KMS-11 (cell line): ENCODE measurements at regions not wholly inside any gene's neighbourhood (a gene's known extent, or its start where the extent isn't known, plus 50 kb on each side); places are given as distances from the start of the nearest gene placed in this dataset.

Experiments used
- H2AFZ ChIP-seq: fragments of 200-600 bp; sonication (generic); 2 replicates; pipeline ENCODE4 v1.6.1; 2016; ENCODE audit warnings: antibody characterized with exemption, mixed run types, low read depth
- H3K27ac ChIP-seq: fragments of 200-600 bp; sonication (generic); 2 replicates; pipeline ENCODE4 v1.6.1; 2016; ENCODE audit warnings: mild to moderate bottlenecking, mixed run types
- H3K27me3 ChIP-seq: fragments of 200-600 bp; sonication (generic); 2 replicates; pipeline ENCODE4 v1.6.1; 2017; ENCODE audit warnings: mild to moderate bottlenecking, low read depth, mixed run types, moderate library complexity; ENCODE audit not compliant: insufficient read depth
- H3K36me3 ChIP-seq: fragments of 200-600 bp; sonication (generic); 2 replicates; pipeline ENCODE4 v1.6.1; 2017; ENCODE audit warnings: mild to moderate bottlenecking, mixed run types; ENCODE audit not compliant: insufficient read depth
- H3K4me1 ChIP-seq: fragments of 200-600 bp; sonication (generic); 2 replicates; pipeline ENCODE4 v1.6.1; 2016; ENCODE audit warnings: mild to moderate bottlenecking, low read depth, mixed run types; ENCODE audit not compliant: poor library complexity, severe bottlenecking
- H3K4me2 ChIP-seq: fragments of 200-600 bp; sonication (generic); 2 replicates; pipeline ENCODE4 v1.7.0; 2016; ENCODE audit warnings: mild to moderate bottlenecking, mixed run types
- H3K4me3 ChIP-seq: fragments of 200-600 bp; sonication (generic); IDR thresholded peaks from 2 replicates; pipeline ENCODE4 v1.6.1; 2017; ENCODE audit warnings: low read depth, low read length, mixed read lengths; ENCODE audit not compliant: insufficient read depth
- H3K79me2 ChIP-seq: fragments of 200-600 bp; sonication (generic); 2 replicates; pipeline ENCODE4 v1.6.1; 2016; ENCODE audit warnings: low read depth, mixed run types; ENCODE audit not compliant: insufficient read depth
- H3K9ac ChIP-seq: fragments of 200-600 bp; sonication (generic); 2 replicates; pipeline ENCODE4 v1.6.1; 2016; ENCODE audit warnings: mild to moderate bottlenecking, mixed run types
- H4K20me1 ChIP-seq: fragments of 200-600 bp; sonication (generic); 2 replicates; pipeline ENCODE4 v1.6.1; 2016; ENCODE audit warnings: mild to moderate bottlenecking, mixed run types; ENCODE audit not compliant: insufficient read depth
- CTCF ChIP-seq: fragments of 200-600 bp; sonication (generic); conservative IDR thresholded peaks from 2 replicates; pipeline ENCODE4 v1.6.1; 2017; ENCODE audit warnings: low read depth, mild to moderate bottlenecking, antibody characterized with exemption, low read length, moderate library complexity, mixed read lengths

GRCh38 chrX:155761185-155761584 lies 120.0 kb upstream of the VAMP7 start:
- peaks cover 4% of the 10 kb centered on the region for H3K4me1 ChIP-seq
- TF ChIP-seq CTCF, result no peak
- no peak overlapping the region for H3K27ac ChIP-seq
- H3K4me3 ChIP-seq, result no peak overlapping the region
- H3K79me2 ChIP-seq, result no peaks in the 10 kb centered on the region
- no peaks in the 10 kb centered on the region for H4K20me1 ChIP-seq
- H3K9ac ChIP-seq, result no peak overlapping the region
- no peaks in the 10 kb centered on the region for H3K36me3 ChIP-seq
- no peak overlapping the region for H3K4me2 ChIP-seq
- H3K27me3 ChIP-seq, result no peaks in the 10 kb centered on the region
- no peak overlapping the region for H2AFZ ChIP-seq

GRCh38 chrX:155757046-155757759 lies 123.9 kb upstream of the VAMP7 start:
- Histone ChIP-seq H4K20me1 (no peaks in the 10 kb centered on the region), H3K9ac (no peak overlapping the region), H3K4me2 (no peak overlapping the region), H3K27ac (no peak overlapping the region), H3K36me3 (no peaks in the 10 kb centered on the region), H3K79me2 (no peaks in the 10 kb centered on the region), H3K4me3 (no peak overlapping the region), H3K4me1 (peaks cover 17% of the 10 kb centered on the region), H2AFZ (no peak overlapping the region), H3K27me3 (no peaks in the 10 kb centered on the region)
- TF ChIP-seq CTCF, result no peak

GRCh38 chrX:155755706-155756337 lies 125.3 kb upstream of the VAMP7 start:
- Histone ChIP-seq H3K79me2 (no peaks in the 10 kb centered on the region), H3K27ac (no peak overlapping the region), H3K4me1 (peaks cover 17% of the 10 kb centered on the region), H3K4me2 (peak overlapping the region; percentile 27; the same call in 1 of the 2 replicates), H3K36me3 (no peaks in the 10 kb centered on the region), H3K9ac (no peak overlapping the region), H4K20me1 (no peaks in the 10 kb centered on the region), H2AFZ (no peak overlapping the region), H3K4me3 (no peak overlapping the region), H3K27me3 (no peaks in the 10 kb centered on the region)
- TF ChIP-seq CTCF, result no peak

GRCh38 chrX:155751131-155751530 lies 130.0 kb upstream of the VAMP7 start:
- Histone ChIP-seq H3K79me2 (no peaks in the 10 kb centered on the region), H3K4me2 (no peak overlapping the region), H3K4me1 (peaks cover 13% of the 10 kb centered on the region), H4K20me1 (no peaks in the 10 kb centered on the region), H3K27me3 (no peaks in the 10 kb centered on the region), H3K36me3 (no peaks in the 10 kb centered on the region), H3K9ac (no peak overlapping the region), H3K4me3 (no peak overlapping the region), H2AFZ (no peak overlapping the region), H3K27ac (no peak overlapping the region)
- TF ChIP-seq CTCF, result no peak
